Mesenchymal stem cell (in vitro differentiated cells and primary cell): ENCODE measurements at regions not wholly inside any gene's neighbourhood (a gene's known extent, or its start where the extent isn't known, plus 50 kb on each side); places are given as distances from the start of the nearest gene placed in this dataset.

Experiments
- DNase-seq: peaks from one replicate; pipeline ENCODE4 v3.0.0-alpha.2; 2013
- H2AFZ ChIP-seq: one replicate; pipeline ENCODE4 v1.6.1; 2013; ENCODE audit warnings: low read depth, mild to moderate bottlenecking, control low read depth, inconsistent platforms, low read length, moderate library complexity
- H2AK5ac ChIP-seq: 2 replicates; pipeline ENCODE4 v1.6.1; 2013; ENCODE audit warnings: low read length, moderate library complexity, mild to moderate bottlenecking, inconsistent platforms; ENCODE audit not compliant: severe bottlenecking
- H2BK120ac ChIP-seq: one replicate; pipeline ENCODE4 v1.6.1; 2013; ENCODE audit warnings: low read depth, mild to moderate bottlenecking, inconsistent platforms, low read length, moderate library complexity
- H2BK12ac ChIP-seq, 2 experiments: one replicate each; pipeline ENCODE4 v1.6.1; 2013; ENCODE audit warnings: inconsistent platforms in 2 of 2, low read length in 2 of 2, mild to moderate bottlenecking in 2 of 2, moderate library complexity in 2 of 2, control low read depth in 1 of 2
- H2BK15ac ChIP-seq: one replicate; pipeline ENCODE4 v1.6.1; 2013; ENCODE audit warnings: mild to moderate bottlenecking, low read depth, inconsistent platforms; ENCODE audit not compliant: poor library complexity, severe bottlenecking
- H2BK5ac ChIP-seq: 2 replicates; pipeline ENCODE4 v1.6.1; 2013; ENCODE audit warnings: low read depth, mild to moderate bottlenecking, low read length, control low read depth, inconsistent platforms; ENCODE audit not compliant: poor library complexity, severe bottlenecking
- H3K14ac ChIP-seq, 2 experiments: one replicate each; pipeline ENCODE4 v1.6.1; 2013; ENCODE audit warnings: inconsistent platforms in 2 of 2, low read length in 2 of 2, control low read depth in 1 of 2, mild to moderate bottlenecking in 1 of 2, moderate library complexity in 1 of 2
- H3K18ac ChIP-seq, 2 experiments: one replicate each; pipeline ENCODE4 v1.6.1; 2013; ENCODE audit warnings: inconsistent platforms in 2 of 2, low read length in 2 of 2, control low read depth in 1 of 2, low read depth in 1 of 2, mild to moderate bottlenecking in 1 of 2
- H3K23ac ChIP-seq, 2 experiments: one replicate each; pipeline ENCODE4 v1.6.1; 2013; ENCODE audit warnings: inconsistent platforms in 2 of 2, low read length in 2 of 2, mild to moderate bottlenecking in 2 of 2, moderate library complexity in 2 of 2, control low read depth in 1 of 2
- H3K27ac ChIP-seq: 2 replicates; pipeline ENCODE4 v1.5.1; 2013; ENCODE audit warnings: mild to moderate bottlenecking, moderate library complexity, low read length, control low read depth, inconsistent platforms; ENCODE audit not compliant: poor library complexity, severe bottlenecking
- H3K27me3 ChIP-seq, 2 experiments: 2 replicates each; pipeline versions ENCODE4 v1.6.1 to v1.7.0; 2013; ENCODE audit warnings: low read length in 2 of 2, mild to moderate bottlenecking in 2 of 2, moderate library complexity in 2 of 2, control low read depth in 1 of 2, inconsistent platforms in 1 of 2; ENCODE audit not compliant: control insufficient read depth in 1 of 2, insufficient read depth in 1 of 2
- H3K36me3 ChIP-seq, 2 experiments: 2 replicates each; pipeline versions ENCODE4 v1.6.1 to v1.7.0; 2013; ENCODE audit warnings: low read length in 2 of 2, control low read depth in 1 of 2, inconsistent platforms in 1 of 2, low read depth in 1 of 2, mild to moderate bottlenecking in 1 of 2; ENCODE audit not compliant: insufficient read depth in 2 of 2, control insufficient read depth in 1 of 2
- H3K4ac ChIP-seq, 2 experiments: one replicate each; pipeline ENCODE4 v1.6.1; 2013; ENCODE audit warnings: inconsistent platforms in 2 of 2, low read length in 2 of 2, mild to moderate bottlenecking in 2 of 2, moderate library complexity in 2 of 2, control low read depth in 1 of 2, low read depth in 1 of 2
- H3K4me1 ChIP-seq: 2 replicates; pipeline ENCODE4 v1.6.1; 2013; ENCODE audit warnings: low read depth, low read length, control low read depth; ENCODE audit not compliant: control insufficient read depth, insufficient read depth
- H3K4me2 ChIP-seq: 2 replicates; pipeline ENCODE4 v1.6.1; 2013; ENCODE audit warnings: low read length, mild to moderate bottlenecking, inconsistent platforms; ENCODE audit not compliant: poor library complexity, severe bottlenecking
- H3K4me3 ChIP-seq, 2 experiments: 2 replicates each; pipeline versions ENCODE4 v1.5.1 to v1.7.0; 2013; ENCODE audit warnings: low read length in 2 of 2, mild to moderate bottlenecking in 2 of 2, control low read depth in 1 of 2, low read depth in 1 of 2; ENCODE audit not compliant: insufficient read depth in 1 of 2
- H3K79me1 ChIP-seq: replicated peaks from 2 replicates; pipeline ENCODE4 v1.6.1; 2013; ENCODE audit warnings: mild to moderate bottlenecking, control low read depth, low read length, inconsistent platforms; ENCODE audit not compliant: poor library complexity, severe bottlenecking
- H3K9ac ChIP-seq: 2 replicates; pipeline ENCODE4 v1.7.0; 2013; ENCODE audit warnings: mild to moderate bottlenecking, low read length, moderate library complexity
- H3K9me3 ChIP-seq: 2 replicates; pipeline ENCODE4 v1.7.0; 2013; ENCODE audit warnings: mild to moderate bottlenecking, low read length; ENCODE audit not compliant: control insufficient read depth
- H4K8ac ChIP-seq: one replicate; pipeline ENCODE4 v1.6.1; 2013; ENCODE audit warnings: inconsistent platforms, mild to moderate bottlenecking, low read length, moderate library complexity
- H4K91ac ChIP-seq: one replicate; pipeline ENCODE4 v1.6.1; 2013; ENCODE audit warnings: mild to moderate bottlenecking, low read length, inconsistent platforms
- WGBS: methylation state at CpG from one replicate; pipeline ENCODE4 v1.1.7; 2013; ENCODE audit warnings: mixed read lengths; 5-methylcytosine and 5-hydroxymethylcytosine counted together

- no peak for DNase-seq
- H2BK15ac ChIP-seq, result no peak overlapping the region
- H2BK5ac ChIP-seq, result no peak overlapping the region
- H3K14ac ChIP-seq, result no peak overlapping the region
- no peaks in the 10 kb centered on the region for H3K27me3 ChIP-seq
- no peak overlapping the region for H3K23ac ChIP-seq
- H2BK12ac ChIP-seq, result no peak overlapping the region
- no peak overlapping the region for H2AK5ac ChIP-seq
- no peaks in the 10 kb centered on the region for H3K9me3 ChIP-seq
- no peak overlapping the region for H3K27ac ChIP-seq
- H3K4ac ChIP-seq, result no peak overlapping the region
- no peaks in the 10 kb centered on the region for H3K4me1 ChIP-seq
- H3K79me1 ChIP-seq, result no peaks in the 10 kb centered on the region
- H3K4me2 ChIP-seq, result no peak overlapping the region
- H3K9ac ChIP-seq, result no peak overlapping the region
- no peak overlapping the region for H2BK120ac ChIP-seq
- no peak overlapping the region for H2AFZ ChIP-seq
- no peak overlapping the region for H3K18ac ChIP-seq
- H3K36me3 ChIP-seq, result no peaks in the 10 kb centered on the region
- no peak overlapping the region for H4K91ac ChIP-seq
- no peak overlapping the region for H3K4me3 ChIP-seq
- H4K8ac ChIP-seq, result no peak overlapping the region
- WGBS, result 100% methylated on average over 2 of the region's 3 CpGs
These were observed 221.2 kb downstream of the NR2F2 start for GRCh38 chr15:96551722-96552121.

GRCh38 chr15:96553006-96553405 lies 222.5 kb downstream of the NR2F2 start:
- no peak overlapping the region for H2BK12ac ChIP-seq
- no peak overlapping the region for H3K9ac ChIP-seq
- H3K4ac ChIP-seq, result no peak overlapping the region
- H3K79me1 ChIP-seq, result no peaks in the 10 kb centered on the region
- H3K4me2 ChIP-seq, result no peak overlapping the region
- H3K4me3 ChIP-seq, result no peak overlapping the region
- DNase-seq, result no peak
- WGBS, result 98% methylated on average over 4 of the region's 4 CpGs
- H3K27ac ChIP-seq, result no peak overlapping the region
- no peak overlapping the region for H4K8ac ChIP-seq
- H3K36me3 ChIP-seq, result no peaks in the 10 kb centered on the region
- no peak overlapping the region for H3K18ac ChIP-seq
- H3K9me3 ChIP-seq, result no peaks in the 10 kb centered on the region
- no peak overlapping the region for H4K91ac ChIP-seq
- H2BK120ac ChIP-seq, result no peak overlapping the region
- no peak overlapping the region for H3K14ac ChIP-seq
- no peak overlapping the region for H3K23ac ChIP-seq
- H2BK15ac ChIP-seq, result no peak overlapping the region
- H2BK5ac ChIP-seq, result no peak overlapping the region
- H2AK5ac ChIP-seq, result no peak overlapping the region
- H3K27me3 ChIP-seq, result no peaks in the 10 kb centered on the region
- no peak overlapping the region for H2AFZ ChIP-seq
- H3K4me1 ChIP-seq, result no peaks in the 10 kb centered on the region

- Histone ChIP-seq H3K18ac (no peak overlapping the region), H3K23ac (no peak overlapping the region), H3K9ac (no peak overlapping the region), H2BK12ac (no peak overlapping the region), H2BK15ac (no peak overlapping the region), H4K8ac (no peak overlapping the region), H3K4me1 (no peaks in the 10 kb centered on the region), H3K9me3 (no peaks in the 10 kb centered on the region), H3K79me1 (no peaks in the 10 kb centered on the region), H2AK5ac (no peak overlapping the region), H2AFZ (no peak overlapping the region), H3K27me3 (no peaks in the 10 kb centered on the region), H3K27ac (no peak overlapping the region), H2BK120ac (no peak overlapping the region), H3K4ac (no peak overlapping the region), H2BK5ac (no peak overlapping the region), H3K14ac (no peak overlapping the region), H3K4me3 (no peak overlapping the region), H3K4me2 (no peak overlapping the region), H4K91ac (no peak overlapping the region), H3K36me3 (no peaks in the 10 kb centered on the region)
- no peak for DNase-seq
- 94% methylated on average over 3 of the region's 5 CpGs for WGBS
These were observed 223.0 kb downstream of the NR2F2 start for GRCh38 chr15:96553451-96553850.

GRCh38 chr15:96553931-96554330 lies 223.4 kb downstream of the NR2F2 start:
- no peaks in the 10 kb centered on the region for H3K4me1 ChIP-seq
- no peak overlapping the region for H2BK120ac ChIP-seq
- no peak overlapping the region for H3K4me3 ChIP-seq
- H2BK12ac ChIP-seq, result no peak overlapping the region
- no peak overlapping the region for H3K9ac ChIP-seq
- H3K79me1 ChIP-seq, result no peaks in the 10 kb centered on the region
- H2AFZ ChIP-seq, result no peak overlapping the region
- no peak overlapping the region for H4K8ac ChIP-seq
- H3K18ac ChIP-seq, result no peak overlapping the region
- no peak overlapping the region for H3K14ac ChIP-seq
- no peak overlapping the region for H3K27ac ChIP-seq
- H2AK5ac ChIP-seq, result no peak overlapping the region
- no peak overlapping the region for H3K23ac ChIP-seq
- no peak overlapping the region for H2BK5ac ChIP-seq
- no peak for DNase-seq
- no peaks in the 10 kb centered on the region for H3K9me3 ChIP-seq
- no peaks in the 10 kb centered on the region for H3K36me3 ChIP-seq
- no peaks in the 10 kb centered on the region for H3K27me3 ChIP-seq
- no peak overlapping the region for H2BK15ac ChIP-seq
- no peak overlapping the region for H3K4ac ChIP-seq
- 94% methylated on average over 3 of the region's 6 CpGs for WGBS
- no peak overlapping the region for H3K4me2 ChIP-seq
- H4K91ac ChIP-seq, result no peak overlapping the region
